GM21390 (cell line): ENCODE measurements at regions not wholly inside any gene's neighbourhood (a gene's known extent, or its start where the extent isn't known, plus 50 kb on each side); places are given as distances from the start of the nearest gene placed in this dataset.
A peak's percentile ranks its signal among the peaks of the same experiment; 100 is the strongest.
"Not testable (repeated sequence)": the region's sequence is repeated elsewhere in the genome, so short reads cannot be mapped to it uniquely, and the experiment has no call there.

Experiments used
- ATAC-seq: cut with Tn5 transposase; IDR thresholded peaks from one replicate; pipeline ENCODE4 v1.9.1; 2021; ENCODE audit not compliant: unreplicated experiment

DNA sequence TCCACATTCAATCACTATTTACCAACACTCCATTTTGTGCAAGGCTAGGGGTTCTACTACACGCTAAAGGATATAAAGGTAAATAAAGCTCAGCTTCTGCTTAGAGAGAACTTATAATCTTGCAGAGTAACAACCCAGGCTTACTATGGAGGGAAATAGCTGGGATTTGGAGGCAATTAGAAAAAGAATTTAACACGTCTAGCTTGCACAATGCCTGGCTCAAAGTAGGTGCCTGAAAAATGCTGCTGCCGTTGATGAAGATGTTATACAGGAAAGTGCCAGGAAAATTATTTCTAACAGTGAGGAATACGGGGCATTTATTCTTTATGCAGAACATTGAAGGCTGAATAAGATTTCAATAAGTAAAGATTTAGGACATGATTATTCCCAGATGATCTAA, 214.2 kb downstream of the KITLG start:
- no peak for ATAC-seq

DNA sequence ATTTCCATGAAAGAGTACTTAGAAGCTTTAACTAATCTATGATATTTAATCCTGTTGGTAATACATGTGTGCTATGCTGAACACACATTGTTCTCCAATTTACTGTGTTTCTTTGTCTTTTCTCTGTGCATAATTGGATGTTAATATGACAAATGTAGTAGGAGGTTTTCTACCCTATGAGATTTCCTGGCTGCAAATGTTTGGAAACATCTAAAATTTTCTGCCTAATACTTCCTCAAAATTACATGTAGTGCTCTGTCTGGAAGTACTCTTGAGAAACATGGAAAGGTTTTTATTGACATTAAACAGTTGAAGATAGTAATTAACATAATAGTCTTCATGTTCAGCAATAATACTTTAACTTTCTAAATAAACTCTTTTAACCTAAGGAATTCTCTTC, 213.0 kb downstream of the KITLG start:
- ATAC-seq, result no peak

DNA sequence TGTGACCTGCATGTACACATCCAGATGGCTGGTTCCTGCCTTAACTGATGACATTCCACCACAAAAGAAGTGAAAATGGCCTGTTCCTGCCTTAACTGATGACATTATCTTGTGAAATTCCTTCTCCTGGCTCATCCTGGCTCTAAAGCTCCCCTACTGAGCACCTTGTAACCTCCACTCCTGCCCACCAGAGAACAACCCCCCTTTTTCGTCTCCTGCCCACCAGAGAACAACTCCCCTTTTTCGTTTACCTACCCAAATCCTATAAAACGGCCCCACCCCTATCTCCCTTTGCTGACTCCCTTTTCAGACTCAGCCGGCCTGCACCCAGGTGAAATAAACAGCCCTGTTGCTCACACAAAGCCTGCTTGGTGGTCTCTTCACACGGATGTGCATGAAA, 212.2 kb downstream of the KITLG start:
- ATAC-seq, result not testable (repeated sequence)

DNA sequence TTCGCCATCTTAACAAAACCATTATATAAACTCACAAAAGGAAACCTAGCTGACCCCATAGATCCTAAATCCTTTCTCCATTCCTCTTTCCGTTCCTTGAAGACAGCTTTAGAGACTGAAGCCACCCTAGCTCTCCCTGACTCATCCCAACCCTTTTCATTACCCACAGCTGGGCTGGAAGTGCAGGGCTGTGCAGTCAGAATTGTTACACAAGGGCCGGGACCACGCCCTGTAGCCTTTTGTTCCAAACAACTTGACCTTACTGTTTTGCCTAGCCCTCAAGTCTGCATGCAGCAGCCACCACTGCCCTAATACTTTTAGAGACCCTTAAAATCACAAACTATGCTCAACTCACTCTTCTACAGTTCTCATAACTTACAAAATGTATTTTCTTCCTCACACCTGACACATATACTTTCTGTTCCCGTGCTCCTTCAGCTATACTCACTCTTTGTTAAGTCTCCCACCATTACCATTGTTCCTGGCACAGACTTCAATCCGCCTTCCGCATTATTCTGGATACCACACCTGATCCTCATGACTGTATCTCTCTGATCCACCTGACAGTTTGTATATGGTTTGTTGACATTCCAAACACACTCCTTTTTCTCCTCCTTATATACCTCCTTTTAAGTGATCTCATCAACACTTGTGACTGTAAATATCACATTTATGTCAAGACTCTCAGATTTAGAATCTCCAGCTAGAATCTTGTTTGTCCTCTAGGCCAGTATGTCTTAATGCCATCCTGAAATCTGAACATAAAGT, 208.7 kb downstream of the KITLG start:
- ATAC-seq, result no peak

DNA sequence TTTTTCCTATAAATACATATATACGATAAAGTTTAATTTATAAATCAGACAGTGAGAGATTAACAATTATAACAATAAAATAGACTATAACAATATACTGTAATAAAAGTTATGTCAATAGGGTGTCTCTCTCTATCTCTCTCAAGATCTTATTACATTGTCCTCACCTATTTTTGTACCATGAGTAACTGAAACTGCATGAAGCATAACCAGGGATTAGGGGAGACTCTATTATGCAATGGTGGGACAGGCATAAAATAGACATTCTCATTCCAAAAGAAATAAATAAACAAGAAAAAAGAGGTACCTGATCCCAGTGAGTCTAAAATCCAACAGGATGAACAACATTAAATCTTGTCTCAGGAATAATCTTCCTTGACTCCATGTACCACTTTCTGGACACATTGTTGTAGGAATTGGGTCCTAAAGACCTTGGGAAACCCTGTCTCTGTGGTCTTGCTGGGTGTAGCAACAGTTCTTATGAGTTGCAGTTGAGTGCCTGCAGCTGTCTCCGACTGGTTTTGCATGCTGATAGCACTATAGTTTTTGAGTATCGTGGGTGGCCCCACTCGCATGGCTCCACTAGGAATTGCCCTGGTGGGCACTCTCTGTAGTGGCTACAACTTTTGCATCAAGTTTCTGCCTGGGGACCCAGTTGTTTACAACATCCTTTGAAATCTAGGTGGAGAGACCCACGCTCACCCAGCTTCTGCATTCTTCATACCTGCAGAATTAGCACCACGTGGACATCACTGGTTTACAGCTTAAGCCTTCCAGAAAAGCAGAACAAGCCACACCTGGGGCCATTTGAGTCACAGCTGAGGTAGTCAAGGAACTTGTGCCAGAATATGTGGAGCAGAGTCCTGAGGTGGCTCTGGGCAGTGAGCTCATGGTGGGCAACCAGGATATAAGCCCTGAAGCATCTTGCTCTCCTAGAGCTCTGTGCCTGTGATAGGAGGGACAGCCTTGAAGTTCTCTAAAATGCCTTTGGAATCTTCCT, 204.7 kb downstream of the KITLG start:
- ATAC-seq, result no peak

DNA sequence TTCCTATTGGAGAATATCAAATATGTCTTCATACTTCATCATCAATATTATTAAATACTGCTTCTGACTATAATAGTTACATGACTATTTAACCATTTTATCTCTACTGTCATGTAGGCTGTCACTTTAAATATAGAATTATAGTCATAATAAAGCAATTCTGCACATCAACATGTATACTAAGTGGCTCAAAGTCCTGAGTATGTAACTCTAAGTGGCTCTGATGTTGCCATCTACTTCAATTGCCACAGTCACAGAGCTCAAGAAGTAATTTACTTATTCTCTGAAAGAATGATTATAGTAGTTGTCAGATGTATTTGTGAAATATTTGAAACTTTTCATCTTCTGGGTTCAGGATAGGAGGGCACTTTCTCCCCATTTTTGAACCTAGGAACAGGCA, 202.3 kb downstream of the KITLG start:
- no peak for ATAC-seq

DNA sequence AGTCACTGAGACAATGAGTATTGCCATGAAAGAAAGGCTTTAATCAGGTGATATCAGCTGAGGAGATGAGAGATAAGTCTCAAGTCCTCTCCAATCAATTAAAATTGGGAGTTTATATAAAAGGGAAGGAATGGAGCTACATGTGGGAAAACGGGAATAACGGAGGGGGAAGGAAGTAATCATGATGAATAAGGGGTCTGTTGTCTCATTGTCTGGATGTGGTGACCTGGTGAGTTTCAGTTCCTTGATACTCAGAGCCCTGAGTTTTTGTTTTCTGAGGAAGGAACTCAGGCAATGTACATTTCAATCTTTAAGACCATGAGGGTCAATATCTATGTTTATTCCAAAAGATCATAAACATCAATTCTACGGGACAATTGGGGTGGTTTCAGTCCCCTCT, 198.8 kb downstream of the KITLG start:
- no peak for ATAC-seq

DNA sequence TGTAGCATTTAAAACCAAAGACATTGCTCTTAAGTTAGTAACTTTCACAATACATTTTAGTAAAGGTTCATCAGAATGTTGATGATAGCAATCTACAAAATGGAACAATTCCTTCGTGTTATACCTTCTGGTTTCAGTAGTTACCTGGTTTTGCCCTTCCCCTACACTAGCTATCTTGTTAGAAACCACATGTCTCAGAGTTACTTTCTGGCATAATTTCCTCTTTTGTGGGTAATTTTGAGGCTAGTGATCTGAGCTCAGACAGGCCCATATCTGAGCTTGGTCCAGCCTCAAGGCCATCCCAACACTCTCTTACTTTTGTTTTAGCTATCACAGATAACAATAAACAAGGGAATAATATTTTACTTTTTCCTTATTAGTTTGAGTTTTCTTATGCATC, 196.9 kb downstream of the KITLG start:
- peak; percentile 50 for ATAC-seq

DNA sequence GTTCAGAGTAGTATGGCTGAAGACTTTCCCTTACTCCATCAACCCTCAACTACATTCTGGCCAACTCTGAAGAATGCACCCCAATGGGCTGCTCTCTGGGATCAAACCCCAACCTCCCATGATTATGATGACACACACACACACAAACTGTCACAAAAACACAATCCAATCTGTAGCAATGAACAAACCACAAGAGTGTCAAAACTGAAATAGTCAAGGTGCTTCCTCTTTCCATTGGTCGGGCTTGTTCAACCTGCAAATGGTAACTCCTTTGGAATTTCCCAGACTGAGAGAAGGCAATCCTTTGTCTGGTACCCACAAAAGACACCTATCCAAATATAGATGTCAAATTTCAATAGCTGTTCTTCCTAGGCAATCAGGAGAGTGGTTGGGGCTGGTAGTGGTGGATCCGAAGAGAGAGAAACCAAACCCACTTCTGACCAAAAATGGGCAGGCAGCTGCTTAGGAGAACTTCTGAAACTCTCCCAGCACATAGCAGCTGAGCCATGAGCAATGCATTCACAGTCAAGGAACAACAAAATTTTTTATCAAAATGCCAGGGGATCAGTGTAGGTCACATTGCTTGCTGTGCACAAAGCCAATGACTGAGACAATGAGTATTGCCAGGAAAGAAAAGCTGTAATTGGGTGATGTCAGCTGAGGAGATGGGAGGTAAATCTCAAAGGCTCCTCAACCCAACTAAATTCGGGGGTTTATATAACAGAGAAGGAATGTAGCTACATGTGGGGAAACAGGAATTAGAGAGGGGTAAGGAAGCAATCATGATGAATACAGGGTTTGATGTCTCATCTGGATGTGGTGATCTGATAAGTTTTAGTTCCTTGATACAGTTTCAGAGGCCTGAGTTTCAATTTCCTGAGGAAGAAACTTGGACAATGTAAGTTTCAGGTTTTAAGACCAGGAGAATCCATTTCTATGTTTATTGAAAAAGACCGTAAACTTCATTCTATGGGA, 191.4 kb downstream of the KITLG start:
- no peak for ATAC-seq

DNA sequence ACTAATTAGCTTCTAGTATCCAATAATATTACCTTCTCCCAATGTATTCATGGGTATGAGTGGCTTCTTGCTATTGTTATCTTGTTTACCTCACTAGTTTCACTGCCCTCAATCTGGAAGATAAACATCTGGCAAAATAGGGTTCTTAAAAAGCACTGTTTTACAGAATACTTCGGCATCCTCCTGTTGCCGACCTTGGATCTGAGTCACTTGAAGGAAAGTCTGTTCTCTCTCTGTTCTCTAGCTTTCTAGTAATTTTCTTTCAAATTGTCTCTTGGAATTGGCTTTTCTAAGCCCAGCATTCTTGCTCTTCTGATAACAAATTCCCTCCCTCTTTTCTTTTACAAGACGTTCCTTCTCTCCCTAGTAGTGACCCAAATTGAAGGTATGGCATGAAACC, 189.5 kb downstream of the KITLG start:
- ATAC-seq, result no peak

DNA sequence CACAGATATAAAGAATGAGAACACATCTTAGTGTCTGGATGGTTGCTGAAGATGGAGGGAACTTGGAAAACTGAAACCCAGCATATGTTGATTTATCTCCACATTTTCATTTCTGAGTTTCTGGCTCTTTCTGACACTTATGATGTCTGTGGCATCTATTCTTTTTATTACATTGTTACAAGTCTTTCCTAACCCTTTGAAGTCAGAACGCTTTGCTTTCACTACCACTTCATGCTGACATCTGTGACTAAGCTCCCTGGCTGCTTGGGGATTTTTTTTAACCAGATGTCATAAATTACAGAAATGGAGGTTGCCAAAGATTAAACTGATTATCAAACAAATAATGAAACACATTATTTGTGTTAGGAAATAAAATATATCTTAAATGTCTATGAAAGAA, 188.7 kb downstream of the KITLG start:
- ATAC-seq, result peak; percentile 37

DNA sequence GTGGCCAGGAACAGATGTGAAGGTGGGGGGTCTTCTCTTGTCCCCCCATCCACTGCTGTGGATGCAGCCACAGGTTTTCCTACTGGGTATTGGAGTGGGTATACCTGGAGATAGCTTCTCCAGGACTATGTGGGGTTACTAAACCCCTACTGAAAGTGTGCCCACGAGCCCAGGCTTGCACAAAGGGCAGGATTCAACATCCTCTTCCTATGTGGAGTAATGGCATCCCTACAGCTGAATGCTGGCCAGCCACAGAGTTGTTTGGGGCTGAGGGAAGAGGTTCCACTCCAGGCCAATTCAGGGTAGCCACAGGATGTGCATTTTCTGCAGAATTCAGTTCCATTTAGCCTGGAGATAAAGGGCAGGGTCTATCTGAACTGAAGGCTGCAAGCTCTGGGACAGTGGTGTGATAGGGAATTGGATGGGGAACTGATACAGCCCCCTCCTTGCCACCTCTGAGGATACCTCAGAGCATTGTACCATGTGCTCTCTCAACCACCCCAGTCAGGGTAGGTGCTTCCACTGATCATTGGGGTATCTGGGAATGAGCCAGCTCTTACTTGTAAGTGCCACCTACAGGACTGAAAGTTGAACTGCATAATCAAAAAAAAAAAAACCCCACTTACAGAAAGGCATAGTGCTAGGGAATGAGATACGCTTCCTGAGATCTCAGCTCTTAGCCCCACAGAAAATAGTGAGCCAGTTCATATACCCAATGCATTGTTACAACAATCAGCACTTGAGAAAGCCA, 187.1 kb downstream of the KITLG start:
- peak; percentile 41 for ATAC-seq

DNA sequence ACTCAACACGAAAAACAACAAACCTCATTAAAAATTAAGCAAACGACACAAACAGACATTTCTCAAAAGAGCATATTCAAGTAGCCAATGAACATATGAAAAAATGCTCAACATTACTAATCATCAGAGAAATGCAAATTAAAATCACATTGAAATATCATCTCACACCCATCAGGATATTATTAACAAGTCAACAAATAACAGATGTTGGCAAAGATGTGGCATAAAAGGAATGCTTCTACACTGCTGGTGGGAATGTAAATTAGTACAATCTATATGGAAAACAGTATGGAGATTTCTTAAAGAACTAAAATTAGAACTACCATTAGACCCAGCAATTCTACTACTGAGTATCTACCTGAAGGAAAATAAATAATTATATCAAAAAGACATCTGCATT, 182.2 kb downstream of the KITLG start:
- no peak for ATAC-seq

DNA sequence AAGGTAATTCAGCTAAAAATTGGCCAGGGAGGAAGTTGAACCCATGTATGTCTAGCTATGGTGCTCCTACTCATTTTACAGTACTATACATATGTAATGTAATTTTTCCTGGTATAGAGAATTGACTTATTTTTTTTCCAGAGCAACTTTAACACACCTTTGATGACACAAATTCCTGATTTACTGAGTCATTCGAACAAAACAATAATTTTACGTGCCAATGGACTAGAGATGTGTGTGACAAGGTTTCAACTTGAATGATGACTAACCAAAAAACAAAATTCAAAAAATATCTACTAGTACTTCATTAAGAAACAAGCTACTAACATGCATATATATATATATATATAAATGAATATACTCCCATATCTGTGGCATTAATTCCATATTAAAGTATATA, 180.5 kb downstream of the KITLG start:
- no peak for ATAC-seq

DNA sequence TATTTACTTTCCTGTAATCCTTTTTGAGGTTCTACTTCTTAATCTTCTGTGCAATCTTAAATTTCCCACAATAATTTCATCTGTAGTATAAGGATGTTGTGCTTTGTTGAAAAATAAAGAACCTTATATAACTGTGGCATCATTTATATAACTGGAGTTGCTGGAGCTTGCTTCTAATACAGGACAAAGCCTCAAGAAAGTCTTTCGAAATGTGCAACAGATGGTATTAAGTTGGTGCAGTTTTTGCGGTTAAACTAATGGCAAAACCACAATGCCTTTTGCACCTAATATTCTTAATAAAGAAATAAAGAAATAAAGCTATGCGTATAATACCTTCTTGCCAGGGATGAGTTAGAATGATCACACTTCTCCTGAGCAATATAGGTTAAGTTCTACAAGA, 180.0 kb downstream of the KITLG start:
- no peak for ATAC-seq

DNA sequence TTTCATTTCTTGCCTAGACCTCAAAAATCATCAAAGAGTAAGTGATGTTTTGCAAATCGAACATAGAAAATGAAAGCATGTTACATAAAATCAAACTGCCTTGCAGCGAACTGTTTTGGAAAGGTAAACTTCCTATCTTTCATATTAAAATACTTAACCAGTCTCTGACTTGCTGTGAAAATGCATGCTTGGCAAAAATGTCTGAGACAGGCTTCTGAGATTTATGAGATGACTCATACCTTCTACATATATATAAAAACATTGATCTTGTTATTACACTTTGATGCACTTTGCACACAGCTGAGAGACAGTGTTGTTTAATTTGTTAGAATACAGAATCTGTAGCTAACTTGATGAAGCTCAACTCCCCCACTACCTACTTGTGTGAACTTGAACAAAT, 179.1 kb downstream of the KITLG start:
- ATAC-seq, result no peak

DNA sequence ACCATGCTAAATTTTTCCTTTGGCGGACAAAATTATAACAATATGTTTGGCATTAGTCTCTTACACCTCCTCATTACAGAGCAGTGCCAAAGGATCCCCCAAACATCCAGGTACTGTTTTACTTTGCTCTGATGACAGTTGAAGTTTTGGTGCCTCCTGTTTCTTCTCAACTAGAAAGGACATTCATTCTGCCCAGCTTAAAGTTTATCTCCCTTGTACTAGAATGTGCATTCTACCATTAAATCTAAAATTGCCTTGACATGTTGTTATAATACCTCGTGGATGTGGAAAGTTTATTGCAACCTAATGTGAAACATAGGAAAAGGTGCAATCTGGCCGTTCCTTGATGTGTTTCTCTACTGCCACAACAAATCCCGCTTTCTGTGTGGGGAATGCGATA, 173.4 kb downstream of the KITLG start:
- no peak for ATAC-seq

DNA sequence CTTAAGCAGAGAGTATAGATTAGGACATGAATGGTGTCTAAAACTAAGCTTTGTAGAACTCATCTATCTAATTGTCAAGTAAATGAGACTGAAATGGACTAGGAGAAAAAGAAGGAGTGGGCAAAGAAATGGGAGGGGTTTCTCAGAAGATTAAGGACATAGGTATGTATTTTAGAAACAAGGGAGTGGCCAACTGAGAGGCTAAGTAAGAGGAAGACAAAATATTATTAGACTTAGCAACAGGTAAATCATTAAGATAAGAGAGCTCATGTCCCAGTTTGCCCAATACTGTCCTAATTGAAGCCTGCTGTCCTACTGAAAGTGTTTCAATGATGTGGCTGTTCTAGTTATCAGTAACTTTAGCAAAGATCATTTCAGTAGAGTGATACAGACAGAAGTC, 171.4 kb downstream of the KITLG start:
- ATAC-seq, result no peak

DNA sequence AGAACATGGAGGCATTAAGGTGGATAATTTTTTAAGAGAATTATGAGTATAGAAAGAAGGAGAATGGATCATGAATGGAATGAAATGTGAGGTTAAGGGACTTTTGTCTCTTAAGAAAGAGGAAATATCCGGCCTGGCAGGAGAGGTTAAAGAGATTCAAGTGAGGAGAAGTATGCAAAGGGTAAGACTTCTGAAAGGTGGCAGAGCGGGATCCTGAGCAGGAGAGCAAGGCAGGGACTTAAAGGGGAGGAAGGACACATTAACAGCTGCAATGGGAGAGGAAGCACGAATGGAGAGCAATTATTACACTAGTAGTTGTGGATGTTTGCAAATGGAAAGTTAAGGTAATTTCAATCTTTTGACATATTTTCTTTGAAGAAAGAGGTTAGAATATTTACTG, 171.0 kb downstream of the KITLG start:
- ATAC-seq, result no peak

DNA sequence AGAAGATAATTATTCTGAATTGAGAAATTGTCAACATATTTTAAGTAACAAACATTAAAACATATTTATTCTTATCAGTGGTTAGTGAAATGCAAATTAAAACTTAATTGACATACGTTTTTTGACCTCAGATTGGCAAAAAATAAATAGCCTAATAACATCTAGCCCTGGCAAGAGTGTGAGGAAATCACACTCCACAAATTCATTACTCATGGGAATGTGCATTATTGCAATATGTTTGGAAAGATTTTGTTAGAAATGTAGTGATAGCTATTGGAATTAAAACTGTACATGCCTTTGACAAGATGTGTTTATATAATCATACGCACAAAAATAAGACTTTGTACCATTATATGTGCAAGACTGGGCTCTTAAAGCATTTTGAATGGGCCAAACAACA, 168.6 kb downstream of the KITLG start:
- no peak for ATAC-seq
